ENCODE measurements at regions not wholly inside any gene's neighbourhood (a gene's known extent, or its start where the extent isn't known, plus 50 kb on each side); places are given as distances from the start of the nearest gene placed in this dataset.

DNA sequence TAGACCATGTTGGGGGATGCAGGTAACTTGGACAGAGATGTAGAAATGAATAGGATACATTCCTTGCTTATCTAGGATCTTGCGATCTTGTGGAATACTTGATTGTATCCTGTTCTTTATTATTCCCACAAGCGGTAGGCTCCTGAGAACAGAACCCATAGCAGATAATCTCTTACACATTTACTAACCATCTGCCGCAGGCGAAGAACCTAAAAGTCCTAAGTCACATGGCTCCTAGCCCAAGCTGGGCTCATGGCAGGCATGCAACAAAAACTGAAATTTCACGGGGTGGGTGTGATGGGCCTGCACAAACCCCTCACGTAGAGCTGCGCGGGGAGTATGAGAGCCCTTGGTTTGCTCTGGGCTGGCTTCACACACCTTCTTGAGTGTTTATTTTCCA is 177.4 kb upstream of the NECTIN1 start:
- DNase-seq (ENCODE audit: low spot score), result no peak

DNA sequence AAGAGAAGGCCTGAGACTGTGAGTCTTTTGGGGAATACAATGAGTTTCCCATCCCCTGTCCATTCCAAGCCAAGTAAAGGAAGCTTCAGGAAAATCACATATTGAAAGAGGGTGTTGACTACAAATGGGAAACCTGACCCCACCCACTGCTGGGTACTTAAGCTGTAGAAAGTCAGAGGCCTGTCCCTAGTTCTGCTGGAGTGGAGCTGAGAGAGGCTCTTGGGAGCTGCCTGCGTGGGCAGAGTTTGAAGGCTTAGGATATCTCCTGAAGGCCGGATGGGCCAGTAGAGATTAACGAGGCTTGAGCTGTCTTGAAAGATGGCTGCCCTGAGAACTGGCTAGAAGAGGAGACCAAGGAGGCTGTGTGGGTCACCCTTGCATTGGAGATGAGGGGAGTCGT is 176.2 kb upstream of the NECTIN1 start:
- DNase-seq (ENCODE audit: low spot score), result no peak

DNA sequence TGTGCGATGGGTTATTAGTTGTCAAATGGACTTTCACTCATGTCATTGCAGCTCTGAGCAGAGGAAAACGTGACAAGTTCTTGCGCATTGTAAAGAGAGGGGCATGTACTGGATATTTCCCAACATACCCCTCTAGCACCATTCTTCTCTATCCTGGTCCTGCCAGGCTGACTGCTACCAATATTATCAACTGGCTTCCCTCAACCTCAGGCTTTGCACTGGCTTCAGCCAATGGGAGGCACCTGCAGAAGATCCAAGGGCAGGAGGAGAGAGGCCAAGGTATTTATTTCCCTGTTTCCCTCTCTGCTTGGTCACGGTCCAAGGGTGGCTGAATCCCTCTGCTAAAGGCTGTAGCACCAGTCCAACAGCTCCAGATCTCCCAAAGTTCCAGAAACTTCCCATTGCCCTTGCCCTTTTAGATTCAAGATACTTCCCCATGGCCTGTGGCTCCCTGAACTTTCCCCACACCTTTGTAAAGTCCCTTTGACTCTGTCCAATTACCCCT is 175.6 kb upstream of the NECTIN1 start:
- DNase-seq (ENCODE audit: low spot score), result no peak

GRCh38 chr11:119903821-119904220 is 174.8 kb upstream of the NECTIN1 start:
- no peak for DNase-seq (ENCODE audit: low spot score)

- DNase-seq (ENCODE audit: low spot score), result no peak
Measured at GRCh38 chr11:119903389-119903788, 174.4 kb upstream of the NECTIN1 start.

DNA sequence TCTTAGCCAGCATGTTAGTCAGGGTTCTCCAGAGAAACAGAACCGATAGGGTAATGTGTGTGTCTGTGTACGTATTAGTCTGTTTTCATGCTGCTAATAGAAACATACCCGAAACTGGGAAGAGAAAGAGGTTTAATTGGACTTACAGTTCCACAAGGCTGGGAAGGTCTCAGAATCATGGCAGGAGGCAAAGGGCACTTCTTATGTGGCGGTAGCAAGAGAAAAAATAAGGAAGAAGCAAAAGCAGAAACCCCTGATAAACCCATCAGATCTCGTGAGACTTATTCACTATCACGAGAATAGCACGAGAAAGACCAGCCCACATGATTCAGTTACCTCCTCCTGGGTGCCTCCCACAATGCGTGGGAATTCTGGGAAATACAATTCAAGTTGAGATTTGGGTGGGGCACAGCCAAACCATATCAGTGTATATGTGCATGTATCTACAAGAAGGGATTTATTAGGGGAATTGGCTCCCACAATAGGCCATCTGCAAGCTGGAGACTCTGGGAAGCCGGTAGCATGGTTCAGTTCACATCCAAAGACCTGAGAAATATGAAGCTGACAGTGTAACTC is 173.7 kb upstream of the NECTIN1 start:
- DNase-seq (ENCODE audit: low spot score), result no peak

- DNase-seq (ENCODE audit: low spot score), result no peak
Measured at GRCh38 chr11:119901657-119902577, 172.9 kb upstream of the NECTIN1 start.

DNA sequence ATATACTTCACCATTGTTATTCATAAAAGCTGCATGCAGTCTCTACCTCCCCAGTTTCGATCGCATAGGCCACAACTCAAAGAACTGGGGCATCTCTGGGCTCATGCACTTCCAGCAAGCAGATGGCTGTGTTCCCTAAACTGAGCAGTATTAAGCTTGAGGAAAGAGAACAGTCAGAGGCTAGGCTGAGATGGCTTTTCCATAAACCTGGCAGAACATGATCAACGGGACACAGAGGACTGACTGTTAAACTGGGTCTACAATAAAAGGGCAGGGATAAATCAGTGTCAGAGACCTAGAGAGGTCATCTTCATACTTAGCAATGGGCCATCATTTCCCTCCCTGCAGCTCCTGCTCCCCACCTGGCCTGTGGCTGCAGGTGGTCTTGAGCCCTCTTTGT is 171.0 kb upstream of the NECTIN1 start:
- DNase-seq (ENCODE audit: low spot score), result no peak

DNA sequence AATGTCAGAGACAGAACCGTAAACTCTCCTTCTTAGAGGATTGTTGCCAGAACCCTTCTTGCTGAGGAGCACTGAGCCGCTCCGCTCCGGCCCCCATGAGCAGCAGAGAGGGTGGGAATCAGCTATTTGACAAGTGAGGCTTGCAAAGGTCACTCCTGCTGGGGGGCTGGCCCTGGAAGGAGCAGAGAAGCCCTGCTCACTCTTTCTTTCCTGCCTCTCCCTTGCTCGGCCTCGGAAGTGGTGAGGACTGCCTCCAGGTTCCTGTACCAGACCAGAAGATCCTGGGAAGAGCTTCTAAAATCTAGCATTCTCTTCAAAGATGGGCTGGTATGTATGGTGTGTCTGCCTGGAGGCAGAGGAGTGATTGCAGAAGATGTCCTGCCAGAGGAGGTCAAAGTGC is 168.6 kb upstream of the NECTIN1 start:
- DNase-seq (ENCODE audit: low spot score), result no peak

GRCh38 chr11:119897046-119897440 is 168.0 kb upstream of the NECTIN1 start:
- DNase-seq (ENCODE audit: low spot score), result no peak

DNA sequence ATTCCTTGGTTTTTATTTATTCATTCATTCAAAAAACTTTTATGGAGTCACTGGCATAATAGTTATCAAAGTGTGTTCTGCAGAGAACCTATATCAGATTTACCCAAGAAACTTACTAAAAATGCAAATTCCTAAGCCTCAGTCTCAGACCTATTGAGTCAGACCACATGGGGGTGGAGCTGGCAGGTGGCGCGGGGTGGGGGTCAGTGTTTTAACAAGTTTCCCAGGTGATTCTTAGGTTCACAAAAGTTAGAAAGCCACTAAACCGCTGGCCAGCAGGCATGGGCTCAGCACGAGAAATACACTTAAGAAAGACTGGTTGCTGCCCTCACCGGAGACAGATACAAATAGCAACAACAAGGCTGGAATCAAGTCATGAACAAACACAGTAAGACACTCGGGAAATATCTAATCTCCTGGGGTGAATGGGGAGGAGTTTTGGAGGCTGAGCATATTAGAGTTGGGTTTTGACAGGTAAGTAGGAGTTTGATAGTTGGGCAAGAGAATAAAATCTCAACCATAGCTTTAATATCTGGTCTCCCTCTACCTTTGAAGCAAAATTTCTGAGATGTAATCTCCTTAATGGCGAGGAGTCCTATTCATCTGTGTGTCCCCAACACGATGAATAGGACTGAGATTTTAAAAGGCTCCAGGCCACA is 167.5 kb upstream of the NECTIN1 start:
- no peak for DNase-seq (ENCODE audit: low spot score)

GRCh38 chr11:119895981-119896380 is 167.0 kb upstream of the NECTIN1 start:
- no peak for DNase-seq (ENCODE audit: low spot score)

- no peak for DNase-seq (ENCODE audit: low spot score)
Measured at GRCh38 chr11:119894916-119895315, 165.9 kb upstream of the NECTIN1 start.

DNA sequence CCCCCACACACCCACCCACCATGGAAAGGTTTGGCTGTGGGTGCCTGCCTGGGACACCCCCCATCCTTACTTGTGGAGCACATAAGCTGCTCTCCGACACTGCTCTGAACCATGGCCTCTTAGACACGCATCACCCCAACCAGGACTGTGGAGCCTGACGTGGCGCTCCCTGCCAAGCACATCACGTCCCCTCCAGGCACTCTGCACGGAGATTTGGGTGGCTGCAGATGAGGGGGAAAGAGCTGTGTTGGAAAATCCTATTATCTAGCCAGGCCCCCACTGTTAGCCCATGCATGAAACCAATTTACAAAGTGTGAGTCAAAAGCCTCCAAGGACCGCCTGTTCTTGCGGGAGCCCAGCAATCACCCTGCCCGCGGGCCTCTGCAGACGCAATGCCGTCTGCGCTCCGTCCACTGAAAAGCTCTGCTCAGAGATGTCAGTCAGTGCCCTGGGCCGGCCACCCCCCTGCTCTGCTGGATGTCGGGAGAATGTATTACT is 163.4 kb upstream of the NECTIN1 start:
- no peak for DNase-seq (ENCODE audit: low spot score)

- no peak for DNase-seq (ENCODE audit: low spot score)
Measured at GRCh38 chr11:119891055-119891768, 162.2 kb upstream of the NECTIN1 start.

DNA sequence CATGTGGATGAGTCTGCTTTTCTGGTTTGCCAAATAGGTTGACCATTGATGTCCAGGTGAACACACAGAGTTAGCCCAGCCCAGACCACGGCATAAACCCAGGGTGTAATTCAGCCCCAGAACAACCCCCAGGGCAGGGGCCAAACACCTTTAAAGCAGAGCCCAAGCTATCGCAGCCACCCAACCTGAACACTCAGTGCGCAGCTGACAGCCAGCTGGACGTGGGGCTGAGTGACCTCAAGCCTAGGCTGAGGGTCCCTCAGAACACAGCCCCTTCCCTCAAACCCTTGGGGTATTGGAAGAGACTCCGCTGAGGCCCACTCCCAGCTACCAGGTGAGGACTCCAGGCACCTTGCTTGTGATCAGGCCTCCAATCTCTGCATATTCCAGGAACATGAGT is 161.5 kb upstream of the NECTIN1 start:
- no peak for DNase-seq (ENCODE audit: low spot score)

DNA sequence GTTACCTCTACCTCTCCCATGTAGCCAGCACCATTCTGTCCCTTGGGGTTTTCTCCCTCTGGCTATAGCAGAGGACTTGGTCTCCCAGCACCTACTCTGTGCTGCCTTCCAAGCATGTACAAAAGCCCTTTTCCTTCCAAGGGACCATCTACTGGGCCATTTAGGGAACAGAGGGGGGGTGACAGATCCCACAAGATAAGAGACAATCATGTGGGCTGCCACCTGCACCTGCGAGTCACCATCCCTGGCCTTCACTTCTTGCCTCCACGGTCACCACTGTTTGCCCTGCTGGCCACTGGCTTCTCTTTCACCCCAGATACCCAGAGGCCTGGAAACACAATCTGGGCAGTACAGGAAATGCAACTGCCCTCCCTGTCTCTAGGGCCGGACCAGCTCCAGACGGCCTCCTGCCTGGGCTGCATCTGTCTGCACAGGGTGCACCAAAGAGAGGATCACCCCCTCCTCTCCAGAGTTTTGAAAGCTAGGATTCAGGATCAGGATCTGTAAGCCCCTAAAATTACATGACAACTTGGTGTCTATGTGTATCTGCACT is 160.8 kb upstream of the NECTIN1 start:
- no peak for DNase-seq (ENCODE audit: low spot score)

- no peak for DNase-seq (ENCODE audit: low spot score)
Measured at GRCh38 chr11:119889111-119889510, 160.1 kb upstream of the NECTIN1 start.

- no peak for DNase-seq (ENCODE audit: low spot score)
Measured at GRCh38 chr11:119888119-119888518, 159.1 kb upstream of the NECTIN1 start.

- DNase-seq (ENCODE audit: low spot score), result no peak
Measured at GRCh38 chr11:119886667-119887230, 157.7 kb upstream of the NECTIN1 start.

- no peak for DNase-seq (ENCODE audit: low spot score)
Measured at GRCh38 chr11:119885861-119886567, 157.0 kb upstream of the NECTIN1 start.
